ENCODE measurements at regions not wholly inside any gene's neighbourhood (a gene's known extent, or its start where the extent isn't known, plus 50 kb on each side); places are given as distances from the start of the nearest gene placed in this dataset.

DNA sequence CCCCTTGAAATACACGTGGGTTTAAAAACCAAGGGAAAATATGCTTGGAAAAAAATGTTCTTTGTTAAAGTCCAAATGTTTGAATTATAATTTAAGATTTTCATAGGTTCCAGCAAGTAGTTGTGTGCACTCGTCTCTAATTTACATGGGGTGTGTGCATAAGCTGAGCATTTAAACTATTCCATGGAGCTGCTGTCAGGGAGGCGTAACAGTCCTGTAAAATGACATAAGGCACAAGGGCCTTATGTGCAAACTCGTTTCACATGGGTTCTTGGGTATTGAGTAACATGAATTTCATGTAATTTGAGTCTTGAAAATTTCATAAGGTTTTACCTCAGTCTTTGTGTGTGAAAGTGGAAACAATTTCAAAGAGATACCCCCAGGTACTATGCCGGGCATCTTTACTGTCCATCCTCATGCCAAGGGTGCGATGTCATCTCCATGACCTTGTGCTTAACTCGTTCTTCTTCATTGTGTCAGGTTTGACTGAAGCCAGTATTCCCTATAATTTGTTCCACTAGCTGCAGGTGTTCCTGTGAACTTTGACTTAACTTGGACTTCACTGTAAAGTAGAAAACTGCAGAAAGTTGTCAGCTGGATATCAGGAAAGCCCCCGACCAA lies 359.3 kb downstream of the SH3GL2 start:
- H3K27me3 Mint-ChIP-seq, result no peaks in the 10 kb centered on the region

DNA sequence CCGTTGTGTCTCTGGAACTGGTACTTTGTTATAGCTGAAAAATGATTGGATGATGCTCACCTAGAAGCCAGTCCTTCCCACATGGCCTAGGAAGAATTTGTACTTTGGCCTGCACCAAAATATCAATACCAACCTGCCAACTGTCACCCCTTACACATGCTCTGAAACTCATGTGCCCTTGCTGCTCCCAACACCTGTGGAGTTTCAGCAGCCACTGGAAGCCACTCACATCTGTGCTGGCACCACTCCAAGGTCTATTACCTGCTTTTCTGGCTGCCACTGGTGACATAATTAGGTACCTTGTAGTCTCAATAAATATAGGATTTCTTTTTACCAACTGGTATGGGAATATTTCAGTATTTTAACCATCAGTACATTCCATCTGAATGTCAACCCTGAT lies 363.6 kb downstream of the SH3GL2 start:
- H3K27me3 ChIP-seq (replicated peaks in 1 of 4; ENCODE audit: control extremely low read depth in 1 of 4, control insufficient read depth in 3 of 4, insufficient read depth in 4 of 4, low read length in 3 of 4), result no peaks in the 10 kb centered on the region
- no peaks in the 10 kb centered on the region for H3K9me3 ChIP-seq (ENCODE audit: control extremely low read depth in 1 of 3, control insufficient read depth in 2 of 3, insufficient read depth in 1 of 3, low read length in 2 of 3)
- H2AFZ ChIP-seq (ENCODE audit: insufficient read depth, low read depth, low read length, poor library complexity, severe bottlenecking), result no peak overlapping the region
- intact Hi-C loops (cut with micrococcal nuclease), result no loop called here
- no peak overlapping the region for H3K4me3 Mint-ChIP-seq
- TF ChIP-seq EZH2 (IDR thresholded peaks at IDR 0.05; ENCODE audit: borderline replicate concordance, insufficient read depth, low read depth, low read length, poor library complexity, severe bottlenecking), result no peak
- H3K4me1 Mint-ChIP-seq, result no peaks in the 10 kb centered on the region
- no peaks in the 10 kb centered on the region for H3K9me3 Mint-ChIP-seq (ENCODE audit: insufficient read depth)
- H3K36me3 ChIP-seq (replicated peaks in 1 of 2; ENCODE audit: control extremely low read depth in 1 of 2, control insufficient read depth in 1 of 2, extremely low read depth in 1 of 2, insufficient read depth in 2 of 2, low read length in 1 of 2), result no peaks in the 10 kb centered on the region
- no peak overlapping the region for H3K4me3 ChIP-seq (ENCODE audit: control extremely low read depth in 1 of 5, extremely low read depth in 1 of 5, insufficient read depth in 1 of 5, low read depth in 2 of 5, low read length in 4 of 5)
- H3K4me1 ChIP-seq (ENCODE audit: control insufficient read depth in 2 of 2, insufficient read depth in 2 of 2, low read length in 2 of 2), result no peaks in the 10 kb centered on the region
- H3K9ac ChIP-seq (ENCODE audit: low read length), result no peak overlapping the region
- H3K27ac Mint-ChIP-seq, result no peak overlapping the region
- DNase-seq, result no peak
- no peak for ATAC-seq (ENCODE audit: low read depth)
- H3K79me2 ChIP-seq (ENCODE audit: control insufficient read depth, insufficient read depth, low read length), result no peaks in the 10 kb centered on the region
- ChIA-PET CTCF (no interaction called here), POLR2A (no interaction called here)
- H4K20me1 ChIP-seq (ENCODE audit: control insufficient read depth, insufficient read depth, low read length, poor library complexity, severe bottlenecking), result no peaks in the 10 kb centered on the region
- WGBS (ENCODE audit: insufficient coverage), result 86% methylated on average over 1 of the region's 1 CpG
- H3K27ac ChIP-seq (ENCODE audit: low read length in 2 of 2), result no peak overlapping the region
- H3K4me2 ChIP-seq (replicated peaks; ENCODE audit: low read depth, low read length, poor library complexity, severe bottlenecking), result no peak overlapping the region
- H3K27me3 Mint-ChIP-seq, result no peaks in the 10 kb centered on the region

More for the DNA sequence above, 359.3 kb downstream of the SH3GL2 start:
- Histone ChIP-seq H3K4me3 (ENCODE audit: control extremely low read depth in 1 of 5, extremely low read depth in 1 of 5, insufficient read depth in 1 of 5, low read depth in 2 of 5, low read length in 4 of 5) (no peak overlapping the region), H3K27me3 (replicated peaks in 1 of 4; ENCODE audit: control extremely low read depth in 1 of 4, control insufficient read depth in 3 of 4, insufficient read depth in 4 of 4, low read length in 3 of 4) (no peaks in the 10 kb centered on the region), H3K4me1 (ENCODE audit: control insufficient read depth in 2 of 2, insufficient read depth in 2 of 2, low read length in 2 of 2) (no peaks in the 10 kb centered on the region), H3K9ac (ENCODE audit: low read length) (no peak overlapping the region), H4K20me1 (ENCODE audit: control insufficient read depth, insufficient read depth, low read length, poor library complexity, severe bottlenecking) (no peaks in the 10 kb centered on the region), H3K36me3 (replicated peaks in 1 of 2; ENCODE audit: control extremely low read depth in 1 of 2, control insufficient read depth in 1 of 2, extremely low read depth in 1 of 2, insufficient read depth in 2 of 2, low read length in 1 of 2) (no peaks in the 10 kb centered on the region), H3K9me3 (ENCODE audit: control extremely low read depth in 1 of 3, control insufficient read depth in 2 of 3, insufficient read depth in 1 of 3, low read length in 2 of 3) (peaks cover 0 to 4% (median 0%) of the 10 kb centered on the region in 3 donors), H3K79me2 (ENCODE audit: control insufficient read depth, insufficient read depth, low read length) (no peaks in the 10 kb centered on the region), H3K27ac (ENCODE audit: low read length in 2 of 2) (no peak overlapping the region), H2AFZ (ENCODE audit: insufficient read depth, low read depth, low read length, poor library complexity, severe bottlenecking) (no peak overlapping the region), H3K4me2 (replicated peaks; ENCODE audit: low read depth, low read length, poor library complexity, severe bottlenecking) (no peak overlapping the region)
- ChIA-PET POLR2A (no interaction called here), CTCF (no interaction called here)
- 74% methylated on average over 5 of the region's 8 CpGs for WGBS (ENCODE audit: insufficient coverage)
- H3K27ac Mint-ChIP-seq, result no peak overlapping the region
- H3K4me1 Mint-ChIP-seq, result no peaks in the 10 kb centered on the region
- no peaks in the 10 kb centered on the region for H3K9me3 Mint-ChIP-seq (ENCODE audit: insufficient read depth)
- TF ChIP-seq, protein P1, sequence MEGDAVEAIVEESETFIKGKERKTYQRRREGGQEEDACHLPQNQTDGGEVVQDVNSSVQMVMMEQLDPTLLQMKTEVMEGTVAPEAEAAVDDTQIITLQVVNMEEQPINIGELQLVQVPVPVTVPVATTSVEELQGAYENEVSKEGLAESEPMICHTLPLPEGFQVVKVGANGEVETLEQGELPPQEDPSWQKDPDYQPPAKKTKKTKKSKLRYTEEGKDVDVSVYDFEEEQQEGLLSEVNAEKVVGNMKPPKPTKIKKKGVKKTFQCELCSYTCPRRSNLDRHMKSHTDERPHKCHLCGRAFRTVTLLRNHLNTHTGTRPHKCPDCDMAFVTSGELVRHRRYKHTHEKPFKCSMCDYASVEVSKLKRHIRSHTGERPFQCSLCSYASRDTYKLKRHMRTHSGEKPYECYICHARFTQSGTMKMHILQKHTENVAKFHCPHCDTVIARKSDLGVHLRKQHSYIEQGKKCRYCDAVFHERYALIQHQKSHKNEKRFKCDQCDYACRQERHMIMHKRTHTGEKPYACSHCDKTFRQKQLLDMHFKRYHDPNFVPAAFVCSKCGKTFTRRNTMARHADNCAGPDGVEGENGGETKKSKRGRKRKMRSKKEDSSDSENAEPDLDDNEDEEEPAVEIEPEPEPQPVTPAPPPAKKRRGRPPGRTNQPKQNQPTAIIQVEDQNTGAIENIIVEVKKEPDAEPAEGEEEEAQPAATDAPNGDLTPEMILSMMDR (IDR thresholded peaks at IDR 0.05), result no peak
- TF ChIP-seq EZH2 (IDR thresholded peaks at IDR 0.05; ENCODE audit: borderline replicate concordance, insufficient read depth, low read depth, low read length, poor library complexity, severe bottlenecking), result no peak
- ATAC-seq (ENCODE audit: low read depth) (no peak), DNase-seq (no peak)
- H3K4me3 Mint-ChIP-seq, result no peak overlapping the region
- intact Hi-C loops (cut with micrococcal nuclease), result no loop called here

Data from B cell (primary cell).